HG03442 (cell line): ENCODE measurements at regions not wholly inside any gene's neighbourhood (a gene's known extent, or its start where the extent isn't known, plus 50 kb on each side); places are given as distances from the start of the nearest gene placed in this dataset.
"Not testable (repeated sequence)": the region's sequence is repeated elsewhere in the genome, so short reads cannot be mapped to it uniquely, and the experiment has no call there.

Source experiments
- ATAC-seq: cut with Tn5 transposase; IDR thresholded peaks from one replicate; pipeline ENCODE4 v1.9.1; 2021; ENCODE audit warnings: mild to moderate bottlenecking, moderate library complexity; ENCODE audit not compliant: unreplicated experiment

GRCh38 chr2:192854031-192854430 is 659.3 kb upstream of the TMEFF2 start:
- ATAC-seq: no peak

- ATAC-seq: no peak
Observed at GRCh38 chr2:192828947-192829346, 634.2 kb upstream of the TMEFF2 start.

- ATAC-seq: no peak
Observed at GRCh38 chr2:192828175-192828574, 633.4 kb upstream of the TMEFF2 start.

GRCh38 chr2:192827735-192828134 is 633.0 kb upstream of the TMEFF2 start:
- ATAC-seq: no peak

- no peak for ATAC-seq
Observed at GRCh38 chr2:192814376-192814775, 619.6 kb upstream of the TMEFF2 start.

- ATAC-seq: no peak
Observed at GRCh38 chr2:192813341-192813740, 618.6 kb upstream of the TMEFF2 start.

GRCh38 chr2:192809173-192809572 is 614.4 kb upstream of the TMEFF2 start:
- no peak for ATAC-seq

- no peak for ATAC-seq
Observed at GRCh38 chr2:192783643-192784042, 588.9 kb upstream of the TMEFF2 start.

- no peak for ATAC-seq
Observed at GRCh38 chr2:192775459-192776262, 580.9 kb upstream of the TMEFF2 start.

- no peak for ATAC-seq
Observed at GRCh38 chr2:192775011-192775410, 580.3 kb upstream of the TMEFF2 start.

GRCh38 chr2:192773044-192773443 is 578.3 kb upstream of the TMEFF2 start:
- ATAC-seq: no peak

- no peak for ATAC-seq
Observed at GRCh38 chr2:192749611-192750200, 555.0 kb upstream of the TMEFF2 start.

GRCh38 chr2:192741889-192742288 is 547.2 kb upstream of the TMEFF2 start:
- no peak for ATAC-seq

- no peak for ATAC-seq
Observed at GRCh38 chr2:192735447-192735846, 540.7 kb upstream of the TMEFF2 start.

- ATAC-seq: no peak
Observed at GRCh38 chr2:192729369-192729768, 534.6 kb upstream of the TMEFF2 start.

GRCh38 chr2:192725991-192726390 is 531.3 kb upstream of the TMEFF2 start:
- ATAC-seq: no peak

GRCh38 chr2:192719629-192720028 is 524.9 kb upstream of the TMEFF2 start:
- no peak for ATAC-seq

- no peak for ATAC-seq
Observed at GRCh38 chr2:192718340-192718739, 523.6 kb upstream of the TMEFF2 start.

GRCh38 chr2:192700934-192701333 is 506.2 kb upstream of the TMEFF2 start:
- ATAC-seq: no peak

- no peak for ATAC-seq
Observed at GRCh38 chr2:192697880-192698279, 503.1 kb upstream of the TMEFF2 start.

GRCh38 chr2:192696857-192697256 is 502.1 kb upstream of the TMEFF2 start:
- no peak for ATAC-seq

GRCh38 chr2:192687015-192687414 is 492.3 kb upstream of the TMEFF2 start:
- no peak for ATAC-seq

- ATAC-seq: not testable (repeated sequence)
Observed at GRCh38 chr2:192682511-192682910, 487.8 kb upstream of the TMEFF2 start.
